Pons (tissue), 1 donor: ENCODE measurements at regions not wholly inside any gene's neighbourhood (a gene's known extent, or its start where the extent isn't known, plus 50 kb on each side); places are given as distances from the start of the nearest gene placed in this dataset.
"Not testable (repeated sequence)": the region's sequence is repeated elsewhere in the genome, so short reads cannot be mapped to it uniquely, and the experiment has no call there.

Experiments
- DNase-seq: peaks from one replicate; pipeline ENCODE4 v3.0.0-alpha.2; 2016; ENCODE audit warnings: low spot score

DNA sequence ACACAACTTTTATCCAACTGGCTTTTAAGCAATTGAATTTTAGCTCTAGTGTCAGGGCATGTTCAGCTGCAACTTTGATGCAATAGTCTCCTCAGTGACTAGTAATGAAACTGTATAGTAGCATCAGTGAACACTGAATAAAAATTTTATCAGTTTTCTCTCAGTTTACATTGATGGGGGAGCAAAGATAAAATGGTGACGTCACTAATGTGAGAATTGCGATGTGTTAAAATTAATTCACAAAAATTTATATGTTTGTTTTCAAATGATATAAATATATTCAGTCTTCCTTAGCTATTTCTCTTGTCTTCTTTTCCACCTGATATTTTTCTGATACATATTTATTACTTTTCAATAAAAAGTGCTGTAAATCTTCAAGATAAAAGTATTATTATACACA, 508.8 kb upstream of the AGA start:
- no peak for DNase-seq

DNA sequence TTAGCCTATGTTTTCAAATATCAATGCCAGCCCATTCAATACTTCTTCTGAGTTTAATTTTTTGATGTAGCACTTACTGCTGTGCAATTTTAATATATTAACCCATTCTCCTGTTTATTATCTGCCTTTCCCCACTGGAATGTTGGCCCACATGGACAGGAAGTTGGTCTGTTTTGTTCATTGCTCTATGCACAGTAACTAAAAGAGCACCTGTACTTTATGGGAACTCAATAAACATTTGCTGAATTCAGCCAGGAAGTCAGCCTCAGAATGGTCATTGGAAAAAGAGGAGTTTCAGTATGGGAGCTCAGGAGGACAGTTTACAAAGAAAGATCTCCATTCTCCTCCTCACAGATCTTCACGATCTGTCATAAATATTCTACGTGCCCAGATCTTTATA, 510.5 kb upstream of the AGA start:
- DNase-seq = no peak

DNA sequence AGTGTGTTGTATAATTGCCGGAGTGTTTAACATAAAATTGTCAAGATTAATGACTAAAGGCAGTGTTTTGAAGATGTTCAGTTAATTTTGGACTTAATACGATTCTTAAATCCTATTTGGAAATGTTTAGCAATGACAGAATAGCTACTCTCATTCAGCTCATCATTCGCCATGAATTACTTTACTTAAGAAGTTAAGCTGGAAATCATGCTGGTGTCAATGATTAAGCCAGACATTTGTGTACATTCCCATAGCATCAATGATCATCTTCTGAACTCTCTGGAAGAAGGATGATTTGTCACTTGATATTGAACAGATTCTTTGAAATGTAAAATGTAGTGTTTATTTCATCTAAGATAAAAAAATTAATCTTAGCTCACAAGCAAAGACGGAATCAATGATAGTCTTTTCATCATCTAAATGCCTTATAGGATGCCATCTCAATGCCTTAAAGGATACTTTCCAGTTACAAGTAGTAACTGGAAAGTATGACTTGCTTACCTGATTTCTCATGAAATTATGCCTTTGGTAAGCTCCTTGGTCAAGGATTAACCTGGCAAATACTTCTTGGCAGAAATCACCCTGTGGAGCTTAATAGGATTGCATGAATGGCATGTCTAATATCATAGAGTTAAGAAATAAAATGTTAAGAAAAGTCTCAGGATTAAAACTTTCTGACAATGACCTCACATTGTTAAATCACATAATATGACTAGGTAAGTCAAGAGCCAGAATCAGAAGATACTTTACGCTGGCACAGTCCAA, 515.5 kb upstream of the AGA start:
- DNase-seq = no peak

DNA sequence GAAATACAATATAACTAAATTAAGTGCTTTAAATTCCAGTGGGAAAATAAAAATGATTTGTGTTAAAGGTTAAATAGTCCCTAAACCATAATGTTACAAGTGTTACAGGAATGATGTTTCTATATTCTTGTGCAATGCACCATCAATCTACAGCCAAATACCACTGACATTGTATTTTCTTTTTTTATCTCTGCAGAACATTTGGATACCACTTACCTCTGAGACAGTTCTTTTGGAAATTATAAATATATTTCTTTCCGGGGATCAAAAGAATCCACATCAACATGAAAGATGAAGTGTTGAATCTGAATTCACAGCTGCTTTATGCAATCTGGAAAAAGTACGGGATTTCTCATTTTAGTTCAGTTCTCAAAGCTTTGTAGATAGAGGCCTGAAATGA, 518.3 kb upstream of the AGA start:
- no peak for DNase-seq

DNA sequence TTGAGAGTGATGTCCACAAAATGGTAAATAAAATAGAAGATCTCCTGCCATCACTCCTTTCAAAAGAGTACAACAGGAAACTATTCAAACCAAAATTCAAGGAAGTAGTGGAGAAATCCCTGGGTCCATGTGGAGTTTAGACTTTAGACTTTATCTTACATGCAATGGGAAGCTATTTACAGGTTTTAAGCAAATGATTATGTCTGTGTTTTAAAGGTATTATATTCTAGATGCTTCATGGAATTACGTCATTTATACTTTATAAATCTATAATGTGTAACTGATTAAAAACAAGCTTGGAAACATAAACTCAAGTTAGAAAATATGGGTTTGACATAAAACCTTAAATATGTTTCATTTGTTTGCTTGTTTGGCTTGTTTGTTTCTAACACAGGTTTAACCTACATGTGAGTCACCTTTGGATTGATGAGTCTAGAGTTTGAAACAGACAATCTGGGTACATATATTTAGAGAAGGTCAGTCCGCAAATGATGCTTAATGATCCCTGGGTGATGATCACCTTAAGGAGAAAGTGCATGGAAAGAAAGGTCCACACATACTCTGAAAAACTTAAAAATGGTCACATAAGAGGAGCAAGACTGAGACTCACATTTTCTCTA, 519.6 kb upstream of the AGA start:
- no peak for DNase-seq

DNA sequence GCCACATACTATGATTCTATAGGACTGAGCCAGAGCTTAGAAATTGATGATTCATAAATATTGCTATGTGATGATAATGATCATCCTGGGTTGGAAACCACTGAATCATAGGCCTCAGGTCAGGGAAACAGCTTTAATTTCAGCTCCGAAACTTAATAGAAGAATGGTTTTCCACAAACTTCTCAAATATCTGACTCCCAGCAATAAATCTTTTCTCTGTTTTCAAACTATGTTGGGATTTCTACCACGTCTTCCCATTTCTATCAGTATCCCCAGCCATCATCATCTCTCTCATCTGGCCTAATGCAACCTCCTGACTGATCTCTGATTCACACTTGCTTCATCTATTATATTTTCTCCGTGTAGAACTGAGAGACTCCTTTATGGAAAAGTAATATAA, 521.8 kb upstream of the AGA start:
- DNase-seq = no peak

DNA sequence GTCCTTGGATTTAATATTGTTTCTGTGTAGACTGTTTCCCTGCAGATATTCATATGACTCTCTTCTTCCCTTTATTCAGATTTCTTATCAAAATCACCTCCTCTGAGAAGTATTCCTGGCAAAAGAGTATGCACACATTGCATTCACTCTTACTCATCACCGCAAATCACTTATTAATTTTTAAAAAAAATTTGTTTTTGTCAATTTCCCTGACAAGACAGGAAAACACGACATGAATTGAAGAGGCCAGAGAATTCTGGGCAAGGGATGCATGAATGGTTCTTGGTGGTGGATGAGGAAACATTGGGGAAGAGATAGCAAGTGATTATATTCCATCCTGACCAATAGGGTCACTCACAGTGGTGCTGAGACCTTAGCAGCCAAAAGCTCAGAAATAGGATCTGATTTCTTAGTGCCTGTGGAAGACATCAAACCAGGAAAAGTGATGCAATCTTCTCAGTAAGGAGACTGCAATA, 522.5 kb upstream of the AGA start:
- no peak for DNase-seq

DNA sequence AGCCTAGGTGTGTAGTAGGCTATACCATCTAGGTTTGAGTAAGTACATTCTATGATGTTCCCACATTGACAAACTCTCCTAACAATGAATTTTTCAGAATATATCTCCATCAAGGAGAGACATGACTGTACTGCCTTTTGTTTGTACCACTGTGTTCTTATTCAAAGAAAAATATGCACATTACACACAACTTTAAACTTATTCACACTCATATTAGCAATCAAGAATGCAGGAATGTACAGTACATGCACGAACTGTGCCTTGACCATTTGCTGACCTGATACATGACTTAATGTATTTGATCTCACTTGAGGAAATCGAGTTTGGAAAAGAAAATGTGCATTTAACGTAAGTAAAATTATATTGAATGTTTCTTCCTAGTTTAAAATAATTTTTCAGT, 525.1 kb upstream of the AGA start:
- DNase-seq = no peak

DNA sequence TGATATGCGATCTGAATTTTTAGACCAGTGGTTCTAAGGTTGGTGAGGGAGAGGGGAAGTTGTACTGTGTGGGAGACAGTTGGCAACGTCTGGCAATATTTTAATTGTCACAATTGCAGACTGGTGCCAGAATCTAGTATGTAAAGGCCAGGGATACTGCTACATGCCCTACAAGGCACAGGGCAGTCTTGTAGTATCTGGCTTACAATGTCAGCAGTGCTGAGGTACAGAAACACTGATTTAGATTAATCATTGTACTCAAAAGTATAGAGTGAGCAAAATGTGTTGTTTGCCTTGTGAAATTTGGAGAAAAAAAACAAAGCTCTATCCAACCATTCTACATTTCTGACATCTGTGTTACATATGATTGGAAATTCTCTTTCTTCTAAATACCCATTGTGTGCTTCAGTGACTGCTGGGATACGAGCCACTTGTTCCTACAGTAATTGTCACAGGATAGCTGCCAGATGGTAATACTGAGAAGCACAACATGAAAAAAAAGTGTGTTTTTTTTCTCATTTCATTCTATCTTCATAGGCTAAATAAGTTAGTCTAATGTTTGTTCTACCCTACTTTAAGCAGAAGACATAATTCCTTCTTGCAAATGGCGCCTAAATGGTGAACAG, 526.7 kb upstream of the AGA start:
- DNase-seq = peak; percentile 8

DNA sequence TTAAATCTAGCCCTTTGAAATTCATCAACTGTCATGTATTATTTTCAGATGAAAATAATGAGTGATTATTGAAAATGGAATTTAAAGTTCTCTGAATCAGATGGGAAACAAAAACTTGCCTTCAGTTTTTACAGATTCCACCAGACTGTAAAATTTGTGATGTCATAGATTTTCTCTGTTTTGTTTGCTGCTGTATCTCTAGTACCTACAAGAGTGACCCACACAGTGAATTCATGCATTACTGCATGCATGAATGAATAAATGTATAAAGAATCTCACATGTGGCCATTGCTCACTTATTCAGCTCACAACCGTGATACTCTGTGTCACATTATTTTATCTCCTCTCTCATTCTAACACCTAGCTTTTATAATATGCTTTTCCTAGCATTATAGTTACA, 532.2 kb upstream of the AGA start:
- no peak for DNase-seq

DNA sequence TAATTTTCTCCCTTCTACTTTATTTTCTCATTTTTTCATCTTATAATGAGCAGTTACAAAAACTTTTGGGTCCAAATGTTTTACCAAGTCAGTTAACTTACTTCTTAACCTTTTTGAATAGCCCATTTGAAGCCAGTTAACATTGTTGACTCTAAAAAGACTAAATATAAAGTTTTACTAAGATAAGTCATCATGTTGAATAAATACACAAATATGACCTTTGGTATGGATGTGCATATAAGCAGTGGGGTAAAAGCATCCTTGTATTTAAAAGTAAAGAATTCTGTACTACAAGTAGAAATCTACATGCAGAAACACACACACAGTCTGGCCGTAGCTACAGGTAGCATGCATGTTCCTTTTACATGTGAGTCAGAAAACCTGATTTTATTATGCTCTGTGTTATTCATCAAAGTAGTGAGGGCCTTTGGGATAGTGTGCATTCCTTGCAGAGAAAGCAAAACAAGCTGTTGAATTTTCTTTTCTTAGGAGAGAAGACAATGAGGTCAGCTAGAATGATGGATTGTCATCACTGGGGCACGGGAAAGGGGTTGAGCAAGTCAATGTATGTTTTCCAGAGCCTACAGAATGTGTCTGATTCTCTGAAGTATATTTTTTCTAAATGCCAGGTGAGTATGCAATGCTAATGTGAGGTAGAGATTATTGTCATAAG, 533.2 kb upstream of the AGA start:
- DNase-seq = no peak

DNA sequence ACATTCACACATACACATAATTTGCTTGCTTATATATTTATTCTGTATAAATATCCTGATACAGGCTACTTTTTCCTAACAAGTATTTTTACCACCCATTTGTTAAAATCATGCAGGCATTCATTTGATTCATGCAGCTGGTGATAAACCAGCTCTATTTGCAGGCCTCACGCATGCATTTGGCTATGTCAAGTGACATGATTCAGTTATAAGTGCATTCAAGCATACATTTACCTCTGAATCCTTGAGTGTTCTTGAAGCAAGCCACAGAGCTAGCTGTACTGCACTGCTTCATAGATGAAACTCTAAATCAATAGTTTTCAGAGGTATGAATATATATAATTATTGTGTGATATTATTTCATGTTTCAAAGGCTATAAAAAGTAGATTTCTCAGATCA, 544.0 kb upstream of the AGA start:
- DNase-seq = no peak

DNA sequence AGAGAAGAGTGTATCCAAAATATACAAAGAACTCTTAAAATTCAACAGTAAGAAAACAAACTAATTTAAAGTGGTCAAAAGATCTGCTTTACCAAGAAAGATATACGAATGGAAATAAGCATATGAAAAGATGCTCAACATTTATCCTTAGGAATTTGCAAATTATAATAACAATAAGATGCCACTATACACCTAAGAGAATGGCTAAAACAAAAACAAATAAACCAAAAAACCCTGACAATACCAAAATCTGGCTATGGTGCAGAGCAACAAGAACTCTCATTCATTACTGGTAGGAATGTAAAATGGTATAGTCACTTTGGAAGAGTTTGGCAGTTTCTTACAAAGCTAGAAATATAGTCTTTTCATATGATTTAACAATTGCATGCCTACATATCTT, 545.7 kb upstream of the AGA start:
- no peak for DNase-seq

DNA sequence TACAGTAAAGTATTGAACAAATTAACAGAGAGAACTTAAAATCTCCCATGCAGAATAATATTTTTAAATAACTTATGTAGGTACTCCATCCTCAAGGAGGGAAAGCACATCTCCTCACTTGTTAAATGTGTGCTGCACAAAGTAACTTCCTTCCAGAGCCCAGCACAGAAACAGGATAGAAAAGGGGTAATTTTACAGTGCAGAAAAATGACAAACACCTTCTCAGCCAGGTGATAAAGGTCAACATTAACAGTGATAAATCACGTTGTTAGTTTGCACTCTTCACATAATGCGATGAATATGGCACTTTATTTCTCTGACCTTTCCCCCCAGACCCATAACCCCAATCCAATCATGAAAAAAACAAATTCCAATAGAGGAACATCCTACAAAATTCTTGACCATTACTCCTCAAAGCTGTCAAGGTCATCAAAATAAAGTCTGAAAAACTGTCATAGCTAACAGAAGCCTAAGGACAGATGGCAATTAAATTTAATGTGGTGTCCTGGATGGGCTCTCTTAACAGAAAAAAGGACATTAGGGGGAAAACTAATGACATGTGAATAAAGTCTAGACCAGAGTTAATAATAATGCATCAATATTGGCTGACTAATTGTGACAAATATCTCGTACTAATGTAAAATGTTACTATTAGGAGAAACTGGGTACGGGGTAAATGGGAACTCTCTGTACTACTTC, 547.4 kb upstream of the AGA start:
- no peak for DNase-seq

DNA sequence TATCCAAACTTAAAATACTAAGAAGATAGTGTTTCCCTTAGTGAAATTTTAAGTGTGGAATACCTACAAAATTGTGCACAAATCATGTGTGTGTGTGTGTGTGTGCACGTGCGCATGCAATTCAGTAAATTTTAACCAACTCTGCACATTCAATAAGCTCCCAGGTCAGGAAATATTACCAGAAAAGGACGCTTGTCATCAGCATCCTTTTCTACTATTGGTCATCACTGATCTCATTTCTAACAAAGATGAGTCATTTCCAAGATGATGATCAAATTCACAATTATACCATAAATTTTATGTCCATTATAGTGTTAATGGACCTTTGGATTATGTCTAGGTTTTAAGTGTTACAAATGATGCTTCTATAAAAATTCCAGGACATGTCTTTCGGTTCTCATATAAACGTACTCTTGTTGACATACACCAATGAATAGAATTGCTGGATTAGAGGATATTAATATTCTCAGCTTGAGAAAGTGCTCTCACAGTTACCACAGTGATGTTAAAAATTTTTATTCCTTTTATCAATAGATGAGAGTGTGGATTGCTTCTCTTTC, 560.9 kb upstream of the AGA start:
- DNase-seq = no peak

DNA sequence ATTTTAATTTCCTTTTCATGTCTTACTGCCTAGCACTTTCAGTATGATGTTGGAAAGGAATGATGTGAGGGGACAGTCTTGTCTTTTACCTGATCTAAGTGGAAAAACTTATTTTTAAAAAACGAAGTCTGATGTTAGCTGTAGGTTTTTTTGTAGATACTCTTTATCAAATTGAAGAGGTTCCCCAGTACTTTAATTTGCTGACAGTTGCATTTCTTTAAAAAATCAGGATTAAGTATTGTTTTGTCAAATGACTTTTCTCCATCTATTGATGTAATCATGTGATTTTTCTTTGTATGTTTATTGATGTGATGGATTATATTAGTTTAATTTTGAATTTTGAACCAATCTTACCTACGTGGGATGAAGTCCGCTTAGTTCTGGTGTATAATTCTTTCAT, 568.4 kb upstream of the AGA start:
- DNase-seq = no peak

DNA sequence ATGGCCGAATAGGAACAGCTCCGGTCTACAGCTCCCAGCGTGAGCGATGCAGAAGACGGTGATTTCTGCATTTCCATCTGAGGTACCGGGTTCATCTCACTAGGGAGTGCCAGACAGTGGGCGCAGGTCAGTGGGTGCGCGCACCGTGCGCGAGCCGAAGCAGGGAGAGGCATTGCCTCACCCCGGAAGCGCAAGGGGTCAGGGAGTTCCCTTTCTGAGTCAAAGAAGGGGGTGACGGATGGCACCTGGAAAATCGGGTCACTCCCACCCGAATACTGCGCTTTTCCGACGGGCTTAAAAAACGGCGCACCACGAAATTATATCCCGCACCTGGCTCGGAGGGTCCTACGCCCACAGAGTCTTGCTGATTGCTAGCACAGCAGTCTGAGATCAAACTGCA, 572.8 kb upstream of the AGA start:
- DNase-seq = not testable (repeated sequence)

DNA sequence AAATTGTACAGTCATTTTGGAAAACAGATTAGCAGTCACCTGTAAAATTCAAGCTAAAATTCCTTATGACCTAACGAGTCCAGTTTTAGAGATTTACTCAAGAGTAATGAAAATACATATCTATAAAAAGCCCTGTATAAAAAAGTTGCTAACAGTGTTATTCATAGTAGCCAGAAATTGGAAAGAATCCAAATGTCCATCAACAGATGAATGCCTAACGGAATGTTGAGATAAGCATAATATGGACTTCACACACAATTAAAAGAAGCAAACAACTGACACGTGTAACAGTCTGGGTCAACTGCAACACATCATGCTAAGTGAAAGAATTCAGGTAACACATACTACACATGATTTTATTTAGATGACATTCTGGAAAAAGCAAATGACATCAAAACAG, 584.8 kb upstream of the AGA start:
- no peak for DNase-seq

DNA sequence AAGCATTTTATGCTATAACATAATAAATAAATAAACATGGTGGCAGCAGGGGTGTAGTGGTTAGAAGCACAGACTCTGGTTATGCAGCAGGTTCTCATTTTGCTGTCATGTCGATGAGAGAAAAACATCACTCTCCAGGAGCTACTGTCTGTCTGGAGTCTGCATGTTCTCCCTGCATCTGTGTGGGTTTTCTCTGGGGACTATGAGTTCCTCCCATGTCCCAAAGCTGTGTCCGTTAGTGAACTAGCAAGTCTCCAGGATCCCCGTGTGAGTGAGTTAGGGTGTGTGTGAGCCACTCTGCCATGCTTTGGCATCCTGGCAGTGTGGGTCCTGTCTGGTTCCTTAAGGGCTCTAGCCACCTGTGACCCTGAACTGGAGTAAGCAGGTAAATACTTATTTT, 585.6 kb upstream of the AGA start:
- DNase-seq = no peak

DNA sequence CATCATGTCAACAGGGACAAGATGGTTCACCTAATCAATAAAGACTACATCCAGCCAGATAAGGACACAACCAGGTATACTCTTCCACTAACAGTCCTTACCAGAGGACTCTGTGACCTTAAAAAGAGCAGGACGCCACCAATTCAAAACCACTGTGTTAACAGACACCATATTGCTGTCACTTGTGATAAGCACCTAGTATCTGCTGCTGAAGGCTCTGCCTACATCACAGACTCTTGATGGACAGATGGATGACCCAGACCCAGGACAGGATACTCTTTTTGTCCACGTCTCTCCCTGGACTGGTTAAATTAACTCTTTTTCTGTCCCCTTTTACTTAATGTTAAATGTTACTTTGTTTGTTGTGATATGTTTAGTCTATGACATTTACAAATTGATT, 586.2 kb upstream of the AGA start:
- no peak for DNase-seq

DNA sequence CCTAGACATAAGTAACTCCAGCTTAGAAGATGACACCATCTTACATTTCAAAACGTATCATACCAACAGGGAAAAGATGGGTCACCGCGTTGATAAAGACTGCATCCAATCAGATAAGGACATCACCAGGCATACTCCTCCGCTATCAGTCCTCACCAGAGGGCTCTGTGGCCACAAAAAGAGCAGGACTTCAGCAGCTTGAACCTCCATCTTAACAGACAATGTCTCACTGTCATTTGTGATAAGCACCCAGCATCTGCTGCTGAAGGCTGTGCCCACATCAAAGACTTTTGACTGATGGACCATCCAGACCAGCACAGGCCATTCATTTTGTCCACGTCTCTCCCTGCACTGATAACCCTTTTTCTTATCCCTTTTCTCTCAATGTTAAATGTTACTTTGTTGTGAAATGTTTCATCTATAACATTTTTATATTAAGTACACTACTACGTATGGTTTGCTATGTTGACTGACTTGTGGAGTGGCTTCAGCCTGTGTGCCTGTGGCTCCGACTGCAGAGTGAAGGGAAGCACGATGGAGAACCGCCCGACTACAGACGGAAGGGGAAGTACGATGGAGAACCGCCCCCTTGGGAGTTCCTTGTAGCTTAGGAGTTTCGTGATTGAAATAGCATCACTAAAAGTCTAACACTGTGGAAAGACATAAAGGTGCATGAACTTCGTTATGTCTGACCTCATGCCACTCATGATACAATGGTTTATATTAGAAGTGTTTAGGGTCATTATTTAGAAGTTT, 595.4 kb upstream of the AGA start:
- no peak for DNase-seq
